ENCODE measurements at regions not wholly inside any gene's neighbourhood (a gene's known extent, or its start where the extent isn't known, plus 50 kb on each side); places are given as distances from the start of the nearest gene placed in this dataset.
"Not testable (repeated sequence)": the region's sequence is repeated elsewhere in the genome, so short reads cannot be mapped to it uniquely, and the experiment has no call there.

GRCh38 chr19:31015778-31016177 lies 333.5 kb downstream of the TSHZ3 start:
- DNase-seq, result no peak

- DNase-seq, result no peak
These were observed 334.6 kb downstream of the TSHZ3 start for GRCh38 chr19:31014668-31015067.

GRCh38 chr19:31013384-31014020 lies 335.7 kb downstream of the TSHZ3 start:
- DNase-seq, result no peak

GRCh38 chr19:31002518-31003244 lies 346.6 kb downstream of the TSHZ3 start:
- DNase-seq, result no peak

- DNase-seq, result no peak
These were observed 347.2 kb downstream of the TSHZ3 start for GRCh38 chr19:31001991-31002390.

- DNase-seq, result no peak
These were observed 348.3 kb downstream of the TSHZ3 start for GRCh38 chr19:31000913-31001312.

GRCh38 chr19:30999726-31000125 lies 349.5 kb downstream of the TSHZ3 start:
- DNase-seq, result no peak

GRCh38 chr19:30997222-30997621 lies 352.0 kb downstream of the TSHZ3 start:
- DNase-seq, result no peak

- DNase-seq, result no peak
These were observed 370.6 kb downstream of the TSHZ3 start for GRCh38 chr19:30978639-30979038.

GRCh38 chr19:30969591-30969990 lies 379.6 kb downstream of the TSHZ3 start:
- no peak for DNase-seq

GRCh38 chr19:30968841-30969399 lies 380.3 kb downstream of the TSHZ3 start:
- no peak for DNase-seq

- DNase-seq, result no peak
These were observed 381.0 kb downstream of the TSHZ3 start for GRCh38 chr19:30968210-30968609.

GRCh38 chr19:30966486-30966885 lies 382.8 kb downstream of the TSHZ3 start:
- no peak for DNase-seq

- DNase-seq, result no peak
These were observed 390.2 kb downstream of the TSHZ3 start for GRCh38 chr19:30959011-30959410.

- DNase-seq, result no peak
These were observed 393.8 kb downstream of the TSHZ3 start for GRCh38 chr19:30955112-30956104.

GRCh38 chr19:30944276-30944932 lies 404.8 kb downstream of the TSHZ3 start:
- DNase-seq, result not testable (repeated sequence)

- DNase-seq, result no peak
These were observed 406.0 kb downstream of the TSHZ3 start for GRCh38 chr19:30943101-30943843.

- DNase-seq, result no peak
These were observed 406.6 kb downstream of the TSHZ3 start for GRCh38 chr19:30942636-30943035.

GRCh38 chr19:30941591-30941990 lies 407.6 kb downstream of the TSHZ3 start:
- no peak for DNase-seq

GRCh38 chr19:30936276-30936675 lies 413.0 kb downstream of the TSHZ3 start:
- DNase-seq, result no peak

GRCh38 chr19:30935146-30935545 lies 414.1 kb downstream of the TSHZ3 start:
- DNase-seq, result no peak

- DNase-seq, result not testable (repeated sequence)
These were observed 415.8 kb downstream of the TSHZ3 start for GRCh38 chr19:30933454-30933853.

Data from COR-L47 (cell line).